ENCODE measurements at regions not wholly inside any gene's neighbourhood (a gene's known extent, or its start where the extent isn't known, plus 50 kb on each side); places are given as distances from the start of the nearest gene placed in this dataset.

DNA sequence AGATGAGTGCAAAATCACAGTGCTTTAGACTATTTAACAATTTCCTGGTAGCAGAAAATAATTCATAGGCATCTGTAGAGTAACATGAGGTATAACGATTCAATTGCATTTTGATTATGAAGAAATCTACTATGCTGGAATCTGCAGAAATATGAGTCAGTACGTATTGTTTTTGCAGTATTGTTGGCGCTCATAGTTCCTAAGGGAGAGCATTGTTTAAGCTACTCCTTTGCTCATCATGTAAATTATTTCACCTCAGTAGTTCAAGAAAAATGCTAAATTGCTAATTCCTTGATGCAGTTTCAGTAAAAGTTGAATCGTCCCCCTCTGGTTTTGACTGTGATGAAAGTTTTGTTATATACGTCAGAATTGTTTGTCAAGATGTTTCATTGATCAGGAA is 458.4 kb downstream of the HINT1 start:
- TF ChIP-seq POLR2A (IDR thresholded peaks at IDR 0.05), result no peak
- TF ChIP-seq, protein P1, sequence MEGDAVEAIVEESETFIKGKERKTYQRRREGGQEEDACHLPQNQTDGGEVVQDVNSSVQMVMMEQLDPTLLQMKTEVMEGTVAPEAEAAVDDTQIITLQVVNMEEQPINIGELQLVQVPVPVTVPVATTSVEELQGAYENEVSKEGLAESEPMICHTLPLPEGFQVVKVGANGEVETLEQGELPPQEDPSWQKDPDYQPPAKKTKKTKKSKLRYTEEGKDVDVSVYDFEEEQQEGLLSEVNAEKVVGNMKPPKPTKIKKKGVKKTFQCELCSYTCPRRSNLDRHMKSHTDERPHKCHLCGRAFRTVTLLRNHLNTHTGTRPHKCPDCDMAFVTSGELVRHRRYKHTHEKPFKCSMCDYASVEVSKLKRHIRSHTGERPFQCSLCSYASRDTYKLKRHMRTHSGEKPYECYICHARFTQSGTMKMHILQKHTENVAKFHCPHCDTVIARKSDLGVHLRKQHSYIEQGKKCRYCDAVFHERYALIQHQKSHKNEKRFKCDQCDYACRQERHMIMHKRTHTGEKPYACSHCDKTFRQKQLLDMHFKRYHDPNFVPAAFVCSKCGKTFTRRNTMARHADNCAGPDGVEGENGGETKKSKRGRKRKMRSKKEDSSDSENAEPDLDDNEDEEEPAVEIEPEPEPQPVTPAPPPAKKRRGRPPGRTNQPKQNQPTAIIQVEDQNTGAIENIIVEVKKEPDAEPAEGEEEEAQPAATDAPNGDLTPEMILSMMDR (IDR thresholded peaks at IDR 0.05), result no peak
